ENCODE measurements at regions not wholly inside any gene's neighbourhood (a gene's known extent, or its start where the extent isn't known, plus 50 kb on each side); places are given as distances from the start of the nearest gene placed in this dataset.

DNA sequence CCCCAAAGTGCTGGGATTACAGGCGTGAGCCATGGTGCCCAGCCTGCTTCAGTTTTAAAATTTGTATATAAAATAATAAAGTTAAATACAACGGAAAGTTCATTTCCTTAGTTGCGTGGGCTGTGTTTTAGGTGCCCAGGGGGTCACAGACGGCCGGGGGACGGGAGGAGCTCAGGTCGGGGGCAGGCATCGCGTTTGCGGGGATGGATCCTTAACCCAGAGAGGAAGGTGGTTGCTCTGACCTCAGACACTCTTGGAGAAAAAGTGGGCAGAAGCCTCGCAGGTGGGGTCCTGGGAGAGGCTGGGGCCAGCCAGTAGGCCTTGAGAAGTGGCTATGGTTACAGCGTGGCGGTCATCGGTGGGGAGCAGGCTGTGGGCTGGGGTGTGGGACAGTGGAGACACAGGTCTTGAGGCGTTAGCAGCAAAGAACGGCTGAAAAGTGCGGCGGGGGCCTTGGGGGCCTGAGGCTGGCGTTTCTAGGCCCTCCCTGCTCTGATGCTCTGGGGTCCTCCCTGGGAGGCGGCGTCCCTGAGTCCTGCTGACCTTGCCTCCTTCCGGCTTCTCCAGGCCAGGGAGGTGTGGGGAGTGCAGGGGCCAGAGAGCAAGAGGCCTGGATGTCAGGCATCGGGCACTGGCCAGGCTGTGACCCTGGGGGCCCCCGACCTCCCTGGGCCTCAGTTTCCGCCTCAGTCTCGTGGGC lies 54.4 kb downstream of the UNCX start:
- TF ChIP-seq, protein P1, sequence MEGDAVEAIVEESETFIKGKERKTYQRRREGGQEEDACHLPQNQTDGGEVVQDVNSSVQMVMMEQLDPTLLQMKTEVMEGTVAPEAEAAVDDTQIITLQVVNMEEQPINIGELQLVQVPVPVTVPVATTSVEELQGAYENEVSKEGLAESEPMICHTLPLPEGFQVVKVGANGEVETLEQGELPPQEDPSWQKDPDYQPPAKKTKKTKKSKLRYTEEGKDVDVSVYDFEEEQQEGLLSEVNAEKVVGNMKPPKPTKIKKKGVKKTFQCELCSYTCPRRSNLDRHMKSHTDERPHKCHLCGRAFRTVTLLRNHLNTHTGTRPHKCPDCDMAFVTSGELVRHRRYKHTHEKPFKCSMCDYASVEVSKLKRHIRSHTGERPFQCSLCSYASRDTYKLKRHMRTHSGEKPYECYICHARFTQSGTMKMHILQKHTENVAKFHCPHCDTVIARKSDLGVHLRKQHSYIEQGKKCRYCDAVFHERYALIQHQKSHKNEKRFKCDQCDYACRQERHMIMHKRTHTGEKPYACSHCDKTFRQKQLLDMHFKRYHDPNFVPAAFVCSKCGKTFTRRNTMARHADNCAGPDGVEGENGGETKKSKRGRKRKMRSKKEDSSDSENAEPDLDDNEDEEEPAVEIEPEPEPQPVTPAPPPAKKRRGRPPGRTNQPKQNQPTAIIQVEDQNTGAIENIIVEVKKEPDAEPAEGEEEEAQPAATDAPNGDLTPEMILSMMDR (IDR thresholded peaks at IDR 0.05; ENCODE audit: borderline replicate concordance, insufficient read depth, low read depth, low read length) = no peak
- no peak overlapping the region for H3K4me3 ChIP-seq (ENCODE audit: low read depth, low read length)

DNA sequence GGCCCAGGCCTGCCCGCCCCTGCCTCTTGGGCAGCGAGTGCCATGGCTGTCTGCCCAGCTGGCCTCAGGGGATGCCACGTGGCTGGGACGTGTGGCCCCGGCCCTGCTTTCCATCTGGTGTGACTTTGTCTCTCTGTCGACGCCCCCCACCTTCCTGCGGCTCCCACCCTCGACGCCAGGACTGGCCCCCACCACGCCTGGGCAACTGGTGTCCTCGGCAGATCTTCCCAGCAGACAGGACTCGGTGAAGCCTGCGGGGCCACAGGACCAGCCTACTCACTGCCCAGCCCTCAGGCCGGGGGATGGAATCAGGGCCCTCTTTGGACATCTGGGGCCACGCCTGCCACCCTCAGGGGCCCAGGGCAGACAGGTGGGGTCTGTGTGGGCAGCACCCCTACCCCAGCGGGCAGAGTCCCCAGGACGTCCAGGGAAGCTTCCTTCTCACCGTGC lies 55.1 kb downstream of the UNCX start:
- TF ChIP-seq, protein P1 (IDR thresholded peaks at IDR 0.05; ENCODE audit: borderline replicate concordance, insufficient read depth, low read depth, low read length) = no peak
- no peak overlapping the region for H3K4me3 ChIP-seq (ENCODE audit: low read depth, low read length)

DNA sequence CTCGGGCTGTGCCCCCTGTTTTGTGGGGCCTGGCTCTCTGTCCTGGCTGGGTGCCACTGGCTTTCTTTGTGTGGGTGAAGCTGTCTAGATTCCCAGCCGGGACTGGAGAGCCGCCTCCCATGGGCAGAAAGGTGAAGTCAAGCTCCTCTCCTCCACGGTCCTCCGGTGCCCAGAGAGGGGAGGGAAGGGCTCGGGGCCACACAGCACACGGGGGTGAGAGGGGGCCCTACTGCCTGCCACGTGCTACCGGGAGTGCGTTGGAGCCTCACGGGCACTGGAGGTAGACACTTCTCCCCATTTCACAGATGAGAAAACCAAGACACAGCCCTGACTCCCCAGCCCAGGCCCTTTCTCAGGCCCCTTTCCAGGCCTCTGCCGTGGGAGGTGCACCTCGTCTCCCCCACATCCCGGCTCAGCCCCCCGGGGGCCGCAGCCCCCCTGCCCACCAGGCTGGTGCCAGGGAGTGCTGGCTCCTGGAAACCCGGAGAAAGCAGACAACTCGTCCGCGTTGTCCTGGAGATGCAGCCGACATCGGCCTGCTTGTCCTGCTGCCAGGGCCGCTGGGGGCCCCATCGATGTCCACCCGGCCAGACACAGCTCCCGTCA lies 55.8 kb downstream of the UNCX start:
- no peak overlapping the region for H3K4me3 ChIP-seq (ENCODE audit: low read depth, low read length)

DNA sequence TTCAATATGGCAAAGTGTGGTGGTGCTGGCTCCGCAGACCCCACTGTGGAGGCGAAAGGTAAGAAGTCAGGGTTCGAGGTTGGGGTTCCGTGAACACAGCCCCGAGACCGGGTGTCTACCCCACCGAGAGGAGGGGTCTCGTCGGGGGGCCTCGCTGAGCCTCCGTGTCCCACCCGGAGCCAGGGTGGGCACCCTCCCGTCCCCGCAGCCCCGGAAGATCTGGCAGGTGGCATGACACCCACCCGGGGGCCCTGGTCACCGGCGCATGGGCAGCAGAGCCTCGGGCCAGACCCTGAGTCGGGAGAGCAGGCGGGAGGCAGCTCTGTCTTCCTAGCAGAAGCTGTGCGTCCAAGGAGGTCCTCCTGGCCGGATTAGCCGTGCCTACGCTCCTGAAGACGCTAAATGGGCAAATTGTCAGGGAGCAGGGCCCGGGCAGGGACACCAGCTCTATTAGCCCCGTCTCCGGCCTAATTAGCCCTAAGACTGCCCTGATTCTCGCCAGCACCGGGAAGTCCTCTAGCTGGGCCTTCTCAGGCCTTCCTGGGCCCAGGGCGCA lies 56.4 kb downstream of the UNCX start:
- TF ChIP-seq, protein P1 (IDR thresholded peaks at IDR 0.05; ENCODE audit: borderline replicate concordance, insufficient read depth, low read depth, low read length) = no peak
- H3K4me3 ChIP-seq (ENCODE audit: low read depth, low read length) = no peak overlapping the region

More for the DNA sequence above, 55.8 kb downstream of the UNCX start:
- TF ChIP-seq, protein P1 (IDR thresholded peaks at IDR 0.05; ENCODE audit: borderline replicate concordance, insufficient read depth, low read depth, low read length) = no peak

DNA sequence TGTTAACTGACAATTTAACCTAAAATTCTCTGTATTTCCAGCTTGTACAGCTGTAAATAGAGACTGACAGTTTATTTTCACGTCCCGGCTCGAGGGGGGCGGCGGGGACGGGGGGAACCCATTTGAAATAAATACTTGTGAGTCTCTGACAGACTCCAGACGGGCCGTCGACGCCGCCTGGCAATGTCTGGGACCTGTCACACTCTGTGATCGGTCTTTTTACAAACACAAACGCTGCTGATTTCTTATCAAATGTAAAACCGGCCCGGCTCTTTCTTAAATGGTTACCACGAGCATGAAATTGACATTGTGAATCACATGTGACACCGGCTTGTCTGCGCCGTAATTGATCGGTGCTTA lies 57.0 kb downstream of the UNCX start:
- H3K4me3 ChIP-seq (ENCODE audit: low read depth, low read length) = no peak overlapping the region
- TF ChIP-seq, protein P1 (IDR thresholded peaks at IDR 0.05; ENCODE audit: borderline replicate concordance, insufficient read depth, low read depth, low read length) = no peak

DNA sequence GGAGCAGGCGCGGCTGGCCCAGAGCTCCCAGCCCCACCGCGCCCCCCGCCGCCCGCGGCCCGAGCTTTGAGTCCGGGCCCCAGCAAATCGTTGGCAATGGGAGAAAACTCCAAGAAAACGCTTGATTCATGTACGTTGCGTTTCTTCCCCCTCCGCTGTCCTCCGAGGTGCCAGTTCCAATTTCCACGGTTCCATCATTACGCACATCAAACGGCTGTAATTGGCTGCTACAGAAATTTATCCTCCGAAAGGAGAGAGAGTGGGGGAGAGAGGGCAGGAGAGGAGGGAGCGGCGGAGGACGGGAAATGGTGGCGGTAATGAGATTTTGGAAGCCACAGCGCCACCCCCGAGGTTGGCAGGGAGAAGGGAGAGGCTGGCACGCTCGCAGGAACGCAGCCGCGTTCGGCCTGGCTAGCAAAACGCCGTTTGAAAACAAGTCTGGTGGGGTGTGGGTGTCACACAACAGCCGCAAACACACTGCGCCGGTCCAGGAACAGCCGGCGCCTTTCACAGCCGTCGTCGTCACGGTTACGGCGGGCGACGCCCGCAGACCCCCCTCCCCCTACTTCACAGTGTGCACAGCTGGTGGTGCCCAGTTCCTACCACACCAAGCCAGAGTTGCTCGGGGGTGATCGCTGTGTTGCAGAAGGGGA lies 57.5 kb downstream of the UNCX start:
- H3K4me3 ChIP-seq (ENCODE audit: low read depth, low read length) = no peak overlapping the region
- TF ChIP-seq, protein P1 (IDR thresholded peaks at IDR 0.05; ENCODE audit: borderline replicate concordance, insufficient read depth, low read depth, low read length) = no peak

All from GM12875 (cell line).